ENCODE measurements at regions not wholly inside any gene's neighbourhood (a gene's known extent, or its start where the extent isn't known, plus 50 kb on each side); places are given as distances from the start of the nearest gene placed in this dataset.
"Not testable (repeated sequence)": the region's sequence is repeated elsewhere in the genome, so short reads cannot be mapped to it uniquely, and the experiment has no call there.

GRCh38 chr2:111539991-111540390 is 344.0 kb downstream of the ANAPC1 start:
- TF ChIP-seq, protein P1, sequence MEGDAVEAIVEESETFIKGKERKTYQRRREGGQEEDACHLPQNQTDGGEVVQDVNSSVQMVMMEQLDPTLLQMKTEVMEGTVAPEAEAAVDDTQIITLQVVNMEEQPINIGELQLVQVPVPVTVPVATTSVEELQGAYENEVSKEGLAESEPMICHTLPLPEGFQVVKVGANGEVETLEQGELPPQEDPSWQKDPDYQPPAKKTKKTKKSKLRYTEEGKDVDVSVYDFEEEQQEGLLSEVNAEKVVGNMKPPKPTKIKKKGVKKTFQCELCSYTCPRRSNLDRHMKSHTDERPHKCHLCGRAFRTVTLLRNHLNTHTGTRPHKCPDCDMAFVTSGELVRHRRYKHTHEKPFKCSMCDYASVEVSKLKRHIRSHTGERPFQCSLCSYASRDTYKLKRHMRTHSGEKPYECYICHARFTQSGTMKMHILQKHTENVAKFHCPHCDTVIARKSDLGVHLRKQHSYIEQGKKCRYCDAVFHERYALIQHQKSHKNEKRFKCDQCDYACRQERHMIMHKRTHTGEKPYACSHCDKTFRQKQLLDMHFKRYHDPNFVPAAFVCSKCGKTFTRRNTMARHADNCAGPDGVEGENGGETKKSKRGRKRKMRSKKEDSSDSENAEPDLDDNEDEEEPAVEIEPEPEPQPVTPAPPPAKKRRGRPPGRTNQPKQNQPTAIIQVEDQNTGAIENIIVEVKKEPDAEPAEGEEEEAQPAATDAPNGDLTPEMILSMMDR (IDR thresholded peaks at IDR 0.05), result not testable (repeated sequence)
- TF ChIP-seq POLR2AphosphoS5, POLR2A (IDR thresholded peaks at IDR 0.05): not testable (repeated sequence)

Measured in sigmoid colon (tissue), 4 donors.